GM18907 (cell line): ENCODE measurements at regions not wholly inside any gene's neighbourhood (a gene's known extent, or its start where the extent isn't known, plus 50 kb on each side); places are given as distances from the start of the nearest gene placed in this dataset.
"Not testable (repeated sequence)": the region's sequence is repeated elsewhere in the genome, so short reads cannot be mapped to it uniquely, and the experiment has no call there.

ENCODE experiments used
- ATAC-seq: cut with Tn5 transposase; IDR thresholded peaks from one replicate; pipeline ENCODE4 v1.9.1; 2021; ENCODE audit warnings: mild to moderate bottlenecking, moderate library complexity; ENCODE audit not compliant: unreplicated experiment

DNA sequence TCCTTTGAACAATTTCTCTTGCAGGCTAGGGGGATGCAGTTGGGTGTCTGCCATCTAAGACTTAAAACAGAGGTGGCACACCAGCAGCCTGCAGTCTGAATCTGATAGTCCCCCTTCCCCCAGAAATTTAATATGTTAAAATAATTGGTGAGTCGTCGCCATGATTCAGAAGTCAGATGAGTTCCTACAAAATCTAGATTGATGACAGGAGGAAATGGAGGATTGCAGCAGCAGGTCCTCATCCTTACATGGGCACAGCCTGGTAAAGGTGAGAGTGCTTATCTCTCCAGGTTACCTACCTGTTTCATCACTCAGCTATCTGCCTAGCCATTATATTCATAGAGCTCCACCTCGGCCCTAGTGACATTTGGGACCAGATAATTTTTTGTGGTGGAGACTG, 112.3 kb downstream of the PCSK1 start:
- no peak for ATAC-seq

DNA sequence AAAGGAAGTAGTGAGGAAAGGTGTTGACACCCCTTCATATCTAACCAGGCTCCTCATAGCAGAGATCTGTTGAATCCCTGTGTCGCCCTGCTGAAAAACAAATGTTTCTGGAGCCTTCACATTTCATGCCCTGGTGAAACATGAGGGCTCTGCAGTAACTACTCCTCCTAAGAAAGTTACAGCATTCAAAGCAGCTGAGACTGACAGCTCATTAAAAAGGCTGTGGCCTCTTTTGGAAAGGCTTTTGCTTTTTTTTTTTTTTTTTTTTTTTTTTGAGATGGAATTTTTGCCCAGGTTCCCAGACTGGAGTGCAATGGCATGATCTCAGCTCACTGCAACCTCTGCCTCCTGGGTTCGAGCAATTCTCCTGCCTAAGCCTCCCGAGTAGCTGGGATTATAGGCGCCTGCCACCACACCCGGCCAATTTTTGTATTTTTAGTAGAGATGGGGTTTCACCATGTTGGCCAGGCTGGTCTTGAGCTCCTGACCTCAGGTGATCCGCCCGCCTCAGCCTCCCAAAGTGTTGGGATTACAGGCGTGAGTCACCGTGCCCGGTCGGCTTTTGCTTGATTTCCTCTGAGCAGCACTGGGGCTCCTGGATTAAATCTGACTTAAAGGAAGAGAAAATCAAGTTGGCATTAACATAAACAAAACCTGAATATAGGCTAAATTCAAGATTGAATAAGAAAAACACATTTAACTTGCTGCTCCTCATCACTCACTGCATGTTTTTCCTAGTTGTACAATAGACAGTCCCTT, 112.9 kb downstream of the PCSK1 start:
- not testable (repeated sequence) for ATAC-seq

DNA sequence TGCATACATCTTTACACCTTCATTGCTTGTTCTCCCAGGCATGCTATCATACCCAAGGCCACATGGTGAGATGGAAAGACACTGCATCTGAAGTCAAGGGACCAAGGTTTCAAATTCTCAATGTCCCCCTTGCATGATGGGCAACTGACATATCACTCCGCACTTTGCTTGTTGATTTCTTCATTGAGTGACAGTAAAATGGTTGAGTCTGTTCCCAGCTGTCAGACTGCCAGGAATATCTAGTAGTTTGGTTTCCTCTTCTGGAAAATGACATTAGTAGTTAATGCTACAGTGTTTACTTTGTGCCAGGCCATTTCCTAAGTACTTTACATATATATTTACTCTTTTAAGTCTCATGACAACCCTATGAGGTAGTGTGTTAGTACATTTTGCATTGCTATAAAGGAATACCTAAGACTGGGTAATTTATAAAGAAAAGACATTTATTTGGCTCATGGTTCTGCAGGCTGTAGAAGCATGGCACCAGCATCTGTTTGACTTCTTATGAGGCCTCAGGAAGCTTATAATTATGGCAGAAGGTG, 114.4 kb downstream of the PCSK1 start:
- no peak for ATAC-seq

DNA sequence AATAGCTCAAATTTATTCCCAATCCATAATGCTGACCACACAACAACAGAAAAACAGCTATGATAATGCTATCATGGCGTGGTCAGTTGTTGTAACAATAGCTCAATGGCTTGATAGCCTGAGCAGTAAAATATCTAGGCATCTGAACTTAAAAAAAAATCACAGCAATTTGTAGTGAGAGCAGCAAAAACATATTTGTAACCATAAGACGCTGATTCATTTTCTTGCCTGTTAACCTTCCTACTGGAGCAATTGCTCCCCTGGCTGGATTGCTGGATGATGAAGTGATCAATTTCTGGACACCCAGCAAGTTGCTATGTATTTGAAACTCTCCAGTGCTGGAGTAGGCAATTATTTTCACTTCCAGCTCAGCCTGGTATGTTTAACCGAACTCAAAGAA, 115.1 kb downstream of the PCSK1 start:
- ATAC-seq: no peak

DNA sequence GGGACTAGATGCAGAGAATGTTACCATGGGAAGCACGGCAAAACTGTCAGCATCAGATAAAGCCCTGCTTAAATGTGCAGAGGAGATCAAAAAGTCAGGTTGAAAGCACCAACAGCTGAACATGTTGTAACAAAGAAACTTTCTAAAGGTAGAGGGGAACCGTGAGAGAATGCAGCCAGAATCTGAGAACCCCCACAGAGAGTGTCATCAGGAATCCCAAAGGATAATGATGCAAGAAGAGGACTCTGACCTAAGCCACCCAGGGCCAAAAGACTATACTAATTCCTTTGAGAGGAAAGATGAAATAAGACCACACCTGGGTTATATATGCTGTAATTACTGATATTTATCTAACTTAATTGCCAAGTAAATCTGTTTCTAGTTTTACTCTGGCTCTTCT, 116.6 kb downstream of the PCSK1 start:
- ATAC-seq: no peak

DNA sequence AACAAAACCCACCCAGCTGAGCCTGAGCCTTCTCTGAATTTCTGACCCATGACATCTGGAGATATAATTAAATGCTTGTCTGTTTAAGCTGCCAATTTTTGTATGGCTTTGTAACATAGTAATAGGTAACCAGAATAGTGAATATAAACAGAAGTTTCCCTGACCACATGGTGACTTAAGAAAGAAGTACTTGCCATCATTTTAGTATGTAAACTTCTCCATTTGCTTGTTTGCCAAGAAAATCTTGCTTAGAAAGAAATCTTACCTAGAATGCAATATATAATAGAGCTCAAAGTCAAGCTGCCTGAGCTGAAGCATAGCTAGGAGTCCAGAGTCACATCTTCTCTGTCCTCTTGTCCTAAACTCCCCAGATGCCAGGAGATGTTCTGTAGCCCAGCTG, 117.0 kb downstream of the PCSK1 start:
- no peak for ATAC-seq

DNA sequence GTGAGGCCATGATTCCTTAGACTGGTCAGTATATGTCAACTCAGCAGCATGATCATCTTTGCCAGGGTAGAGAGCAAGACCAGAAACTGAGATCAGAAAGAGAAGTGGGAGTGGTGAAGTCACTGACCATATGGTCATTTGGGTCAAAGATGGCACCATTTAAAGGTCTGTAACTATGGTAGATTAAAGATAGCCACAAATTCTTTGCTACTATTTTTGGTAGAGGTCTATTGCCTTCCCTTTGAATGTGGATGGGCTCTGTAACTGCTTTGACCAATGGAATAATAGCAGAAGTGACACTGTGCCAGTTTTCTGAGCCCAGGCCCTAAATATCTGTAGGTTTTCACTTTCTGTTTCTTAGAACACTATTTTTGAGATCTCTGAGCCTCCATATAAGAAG, 117.6 kb downstream of the PCSK1 start:
- peak; percentile 62 for ATAC-seq

DNA sequence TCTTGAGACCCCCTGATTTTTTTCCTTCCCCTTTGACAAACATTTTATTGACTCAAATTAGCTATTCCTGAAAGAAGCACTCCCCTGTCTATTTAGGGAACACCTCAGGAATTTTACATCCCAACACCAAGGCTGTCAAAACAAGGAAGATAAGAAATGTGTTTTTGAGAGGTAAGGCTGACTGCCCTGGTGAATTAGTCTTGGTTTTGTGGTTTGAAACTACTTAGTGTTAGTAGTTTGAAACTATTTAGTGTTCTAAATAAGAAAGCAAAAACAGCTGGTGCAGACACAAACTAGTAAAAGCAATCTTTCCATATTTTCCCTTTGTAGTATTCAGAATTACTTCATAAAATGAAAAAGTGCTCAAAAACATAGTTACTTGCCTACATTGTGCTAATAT, 120.7 kb downstream of the PCSK1 start:
- ATAC-seq: no peak

DNA sequence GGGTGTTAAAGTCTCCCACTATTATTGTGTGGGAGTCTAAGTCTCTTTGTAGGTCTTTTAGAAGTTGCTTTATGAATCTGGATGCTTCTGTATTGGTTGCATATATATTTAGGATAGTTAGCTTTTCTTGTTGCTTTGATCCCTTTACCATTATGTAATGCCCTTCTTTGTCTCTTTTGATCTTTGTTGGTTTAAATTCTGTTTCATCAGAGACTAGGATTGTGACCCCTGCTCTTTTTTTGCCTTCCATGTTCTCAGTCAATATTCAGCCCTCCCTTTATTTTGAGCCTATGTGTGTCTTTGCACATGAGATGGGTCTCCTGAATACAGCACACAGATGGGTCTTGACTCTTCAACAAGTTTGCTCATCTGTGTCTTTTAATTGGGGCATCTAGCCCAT, 126.0 kb downstream of the PCSK1 start:
- ATAC-seq: not testable (repeated sequence)

DNA sequence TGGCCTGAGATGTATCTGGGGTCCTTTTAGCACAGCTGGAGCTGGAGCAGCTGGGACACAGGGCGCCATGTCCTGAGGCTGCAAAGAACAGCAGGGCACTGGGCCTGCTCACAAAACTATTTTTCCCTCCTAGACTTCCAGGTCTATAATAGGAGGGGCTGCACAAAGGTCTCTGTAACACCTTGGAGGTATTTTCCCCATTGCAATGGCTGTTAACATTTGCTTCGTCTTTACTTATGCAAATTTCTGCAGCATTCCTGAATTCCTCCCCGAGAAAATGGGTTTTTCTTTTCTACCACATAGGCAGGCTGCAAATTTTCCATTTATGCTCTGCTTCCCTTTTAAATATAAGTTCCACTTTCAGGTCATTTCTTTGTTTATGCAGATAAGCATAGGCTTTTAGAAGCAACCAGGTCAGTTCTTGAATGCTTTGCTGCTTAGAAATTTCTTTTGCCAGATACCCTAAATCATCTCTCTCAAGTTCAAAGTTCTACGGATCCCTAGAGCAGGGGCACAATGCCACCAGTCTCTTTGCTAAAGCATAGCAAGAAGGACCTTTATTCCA, 130.8 kb downstream of the PCSK1 start:
- no peak for ATAC-seq

DNA sequence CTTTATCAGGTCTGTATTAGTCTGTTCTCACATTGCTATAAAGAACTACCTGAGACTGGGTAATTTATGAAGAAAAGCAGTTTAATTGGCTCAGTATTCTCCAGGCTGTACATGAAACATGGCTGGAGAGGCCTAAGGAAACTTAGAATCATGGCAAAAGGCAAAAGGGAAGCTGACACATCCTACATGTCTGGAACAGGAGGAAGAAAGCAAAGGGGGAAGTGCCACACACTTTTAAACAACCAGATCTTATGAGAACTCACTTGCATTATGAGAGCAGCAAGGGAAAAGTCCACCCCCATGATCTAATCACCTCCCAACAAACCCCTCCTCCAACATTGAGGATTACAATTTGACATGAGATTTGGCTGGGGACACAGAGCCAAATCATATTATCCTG, 132.1 kb downstream of the PCSK1 start:
- ATAC-seq: no peak

DNA sequence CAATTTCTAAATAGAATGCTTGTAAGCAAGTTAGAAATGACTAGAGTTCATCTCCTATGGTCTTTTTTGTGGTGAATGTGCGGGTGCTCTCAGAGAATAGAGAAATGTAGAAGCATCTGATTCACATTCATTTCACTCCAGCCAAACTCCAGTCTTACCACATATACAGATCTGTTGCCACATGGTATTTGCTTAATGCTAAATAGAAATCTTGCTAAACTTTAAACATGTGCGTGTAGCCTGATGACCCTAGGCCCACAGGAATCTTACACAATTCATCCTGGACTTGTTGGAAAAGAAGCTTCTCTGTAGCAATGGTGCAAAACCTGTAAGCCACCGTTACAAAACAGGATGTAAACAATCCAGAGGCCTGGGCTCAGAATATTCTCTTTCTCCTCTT, 135.2 kb downstream of the PCSK1 start:
- no peak for ATAC-seq

DNA sequence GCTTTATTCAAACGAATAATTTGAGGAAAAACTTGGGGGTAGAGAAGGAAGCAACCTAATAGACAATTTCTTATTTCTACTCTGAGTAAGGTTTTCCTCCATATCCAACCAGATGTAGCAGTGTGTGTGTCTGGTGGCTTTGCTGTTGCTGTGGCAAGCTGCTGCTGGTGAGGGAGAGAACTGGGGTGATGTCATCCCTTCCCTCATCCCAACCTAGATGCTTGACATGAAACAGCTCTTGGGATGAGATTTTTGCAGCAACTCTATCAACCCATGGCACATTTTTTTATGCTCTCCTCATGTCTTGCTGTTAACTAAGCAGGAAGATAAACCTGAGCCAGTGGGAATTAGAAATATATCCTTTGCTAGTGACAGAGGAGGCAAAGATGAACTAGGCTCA, 135.8 kb downstream of the PCSK1 start:
- no peak for ATAC-seq

DNA sequence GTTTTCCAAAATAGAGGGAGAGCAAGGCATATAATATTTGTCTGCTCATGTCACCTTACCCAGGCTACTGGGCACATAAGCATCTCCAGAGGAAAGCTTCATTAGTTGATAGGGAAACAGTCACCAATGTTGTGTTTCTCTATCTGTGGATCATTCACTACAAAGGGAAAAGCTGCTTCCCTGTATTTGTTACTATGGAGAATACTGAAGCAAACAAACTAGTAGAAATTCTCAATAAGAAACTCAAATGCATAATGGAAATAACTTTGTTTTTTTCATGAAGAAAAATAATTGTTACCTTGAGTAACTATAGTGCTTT, 138.2 kb downstream of the PCSK1 start:
- ATAC-seq: no peak

DNA sequence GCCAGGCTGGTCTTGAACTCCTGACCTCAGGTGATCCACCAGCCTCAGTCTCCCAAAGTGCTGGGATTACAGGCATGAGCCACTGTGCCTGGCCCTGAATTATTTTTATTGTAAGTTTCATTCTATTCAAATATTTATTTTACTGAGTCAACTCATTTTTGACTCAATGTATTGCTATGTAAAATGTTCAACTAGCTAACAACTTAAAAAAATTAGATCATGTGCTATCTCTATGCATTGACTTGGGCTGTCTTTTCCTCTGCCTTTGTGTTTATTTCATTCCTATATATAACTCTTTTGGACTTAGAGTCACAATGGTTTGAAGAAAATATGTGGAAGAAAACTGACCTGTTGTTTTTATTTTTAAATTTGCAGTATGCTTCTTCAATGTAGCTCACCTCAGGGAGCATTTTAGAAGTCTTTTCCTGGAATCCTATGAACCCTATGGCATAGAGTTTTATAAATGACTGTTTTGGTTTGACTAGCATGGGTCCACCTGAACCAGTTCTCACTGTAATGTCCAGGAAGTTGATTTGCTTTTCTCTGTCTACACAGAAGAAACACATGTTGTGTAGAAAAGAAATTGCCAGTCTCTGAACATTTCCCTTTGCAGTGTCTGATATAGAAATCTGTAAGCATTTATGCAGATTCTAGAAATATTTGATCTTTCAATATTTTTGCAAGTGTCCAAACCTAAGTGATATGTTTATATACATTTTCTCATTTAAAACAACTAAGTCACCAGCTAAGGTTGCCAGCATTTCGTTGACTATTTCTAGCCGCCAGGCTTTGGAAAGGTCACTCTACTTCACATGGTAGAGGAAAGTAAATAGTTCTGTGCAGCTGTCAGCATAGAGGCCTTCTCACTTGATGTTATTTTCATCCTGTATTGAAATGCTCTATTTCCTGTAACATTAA, 138.8 kb downstream of the PCSK1 start:
- no peak for ATAC-seq

DNA sequence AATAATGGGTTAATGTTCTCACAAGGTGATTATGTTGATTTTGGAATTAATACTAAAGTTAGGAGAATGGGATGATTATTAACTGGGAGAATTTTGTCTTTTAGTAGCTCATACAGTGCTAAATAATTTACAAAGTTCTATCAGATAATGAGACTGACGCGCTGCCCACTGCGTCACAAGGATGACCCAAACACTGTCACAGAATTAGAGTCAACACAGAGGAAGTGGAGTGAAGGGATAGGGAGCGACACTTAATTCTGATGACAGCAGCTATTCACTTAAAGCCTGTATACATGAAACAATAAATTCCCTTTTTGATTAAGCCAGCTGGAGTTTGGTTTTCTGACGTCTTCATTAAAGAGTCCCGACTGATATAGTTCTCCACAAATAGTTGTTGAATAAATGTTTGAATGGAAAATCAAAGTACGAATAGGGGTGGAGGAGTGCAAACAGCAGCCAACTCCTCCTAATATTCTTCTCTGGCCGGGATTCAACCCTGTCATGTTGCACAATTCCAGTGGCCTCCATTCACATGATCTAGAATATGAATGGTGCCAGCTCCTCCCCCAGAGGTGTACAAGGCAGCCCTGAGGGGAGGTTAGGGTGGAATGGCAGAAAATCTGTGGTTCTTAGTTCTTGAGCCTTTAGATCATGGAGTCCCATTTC, 140.3 kb downstream of the PCSK1 start:
- ATAC-seq: no peak

DNA sequence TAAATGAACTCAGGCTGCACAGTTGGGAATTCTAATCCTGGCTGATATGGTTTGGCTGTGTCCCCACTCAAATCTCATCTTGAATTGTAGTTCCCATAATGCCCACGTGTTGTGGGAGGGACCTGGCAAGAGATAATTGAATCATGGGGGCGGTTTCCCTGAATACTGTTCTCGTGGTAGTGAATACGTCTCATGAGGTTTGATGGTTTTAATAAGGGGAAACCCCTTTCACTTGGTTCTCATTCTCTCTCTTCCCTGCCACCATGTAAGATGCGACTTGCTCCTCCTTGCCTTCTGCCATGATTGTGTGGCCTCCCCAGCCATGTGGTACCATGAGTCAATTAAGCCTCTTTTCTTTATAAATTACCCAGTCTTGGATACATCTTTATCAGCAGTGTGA, 143.8 kb downstream of the PCSK1 start:
- ATAC-seq: not testable (repeated sequence)

DNA sequence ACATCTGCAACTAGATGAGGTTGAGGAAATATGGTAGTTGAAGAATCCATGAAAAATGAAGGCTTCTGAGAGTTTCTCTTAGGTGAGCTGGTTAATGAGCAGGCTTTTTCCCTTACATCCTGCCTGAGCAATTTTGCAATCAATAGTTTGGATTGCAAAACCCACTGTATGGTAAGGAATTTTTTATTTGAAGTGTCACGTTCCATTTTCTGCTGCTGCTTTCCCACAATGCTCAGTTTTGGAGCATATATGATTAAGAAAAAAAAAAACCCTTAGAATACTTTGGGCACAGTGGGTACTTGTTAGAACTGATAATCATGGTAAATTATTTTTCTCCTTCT, 144.2 kb downstream of the PCSK1 start:
- ATAC-seq: no peak

DNA sequence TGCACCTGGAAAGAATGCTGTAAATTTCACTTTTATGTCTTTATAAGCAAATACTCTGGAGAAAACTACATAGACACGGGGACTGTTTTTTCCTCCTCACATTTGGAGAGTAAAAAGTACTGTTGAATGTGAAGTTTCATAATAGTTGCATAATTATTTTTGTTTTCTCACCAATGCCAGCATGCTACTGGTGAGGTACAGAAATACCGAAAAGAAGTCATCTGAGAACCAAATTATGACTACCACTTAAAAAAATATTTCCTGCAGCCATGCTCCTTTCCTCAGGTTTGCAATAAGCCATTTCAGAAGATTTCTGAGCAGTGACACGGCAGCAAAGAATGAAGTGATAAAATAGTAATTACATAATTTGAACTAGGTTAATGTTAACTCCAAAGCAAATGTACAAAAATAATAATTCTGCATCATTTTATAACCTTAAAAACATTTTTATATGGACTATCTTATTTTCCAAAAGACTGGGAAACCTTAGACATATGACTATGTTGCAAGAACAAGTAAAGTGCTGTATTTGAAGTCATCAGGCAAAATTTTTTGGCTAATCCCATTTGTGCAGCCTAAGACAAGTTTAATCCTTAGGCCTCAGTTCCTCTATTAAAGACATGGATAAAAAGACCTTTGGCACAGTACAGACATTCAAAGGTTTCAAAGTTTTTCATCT, 144.7 kb downstream of the PCSK1 start:
- ATAC-seq: no peak

DNA sequence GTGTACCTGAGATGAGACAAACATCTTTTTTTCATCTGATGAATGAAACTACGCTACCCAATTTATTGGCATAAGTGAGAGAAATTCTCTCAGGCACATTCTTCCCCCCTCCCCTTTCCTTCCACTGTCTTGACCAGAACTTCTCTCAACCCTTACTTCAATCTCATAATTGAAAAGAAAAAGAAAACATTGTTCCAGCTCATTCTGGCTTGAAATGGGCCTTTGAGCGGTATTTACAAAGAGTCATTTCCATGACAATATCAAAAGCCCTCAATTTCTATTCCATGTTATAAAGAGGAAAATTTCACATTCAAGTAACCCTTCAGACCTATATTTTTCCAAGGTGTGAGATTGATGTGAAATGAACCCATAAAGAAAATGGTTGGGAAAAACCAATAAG, 145.9 kb downstream of the PCSK1 start:
- no peak for ATAC-seq

DNA sequence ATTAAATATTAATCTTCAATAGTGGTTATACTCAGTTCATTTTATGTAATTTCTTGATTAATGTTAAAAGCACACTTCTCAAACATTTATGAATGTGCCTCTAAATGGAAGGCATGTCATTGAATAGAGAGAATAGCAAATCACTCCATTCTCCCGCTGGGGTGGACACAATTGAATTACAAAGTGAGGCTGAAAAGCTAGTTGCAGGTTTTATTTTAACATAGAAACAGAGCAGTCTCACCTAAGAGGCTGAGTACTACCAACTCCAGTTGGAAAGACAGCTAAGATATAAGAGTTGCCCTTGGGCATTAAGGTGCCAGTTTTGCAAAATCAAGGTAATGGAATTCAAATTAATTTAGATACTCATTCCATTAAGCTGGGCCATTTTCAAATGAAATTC, 147.2 kb downstream of the PCSK1 start:
- ATAC-seq: no peak
